GM19351 (cell line): ENCODE measurements at regions not wholly inside any gene's neighbourhood (a gene's known extent, or its start where the extent isn't known, plus 50 kb on each side); places are given as distances from the start of the nearest gene placed in this dataset.

Source experiments
- ATAC-seq: cut with Tn5 transposase; IDR thresholded peaks from one replicate; pipeline ENCODE4 v1.9.1; 2021; ENCODE audit warnings: mild to moderate bottlenecking, moderate library complexity; ENCODE audit not compliant: unreplicated experiment

GRCh38 chr13:79681069-79681468 is 200.1 kb downstream of the NDFIP2 start:
- no peak for ATAC-seq

GRCh38 chr13:79680485-79680884 is 199.5 kb downstream of the NDFIP2 start:
- ATAC-seq = no peak

GRCh38 chr13:79679334-79679733 is 198.4 kb downstream of the NDFIP2 start:
- ATAC-seq = peak; percentile 70

GRCh38 chr13:79678100-79678499 is 197.1 kb downstream of the NDFIP2 start:
- no peak for ATAC-seq

- ATAC-seq = no peak
Measured at GRCh38 chr13:79675931-79676660, 195.1 kb downstream of the NDFIP2 start.

- no peak for ATAC-seq
Measured at GRCh38 chr13:79674765-79675515, 194.0 kb downstream of the NDFIP2 start.

GRCh38 chr13:79673993-79674377 is 193.0 kb downstream of the NDFIP2 start:
- ATAC-seq = no peak

- no peak for ATAC-seq
Measured at GRCh38 chr13:79673310-79673992, 192.5 kb downstream of the NDFIP2 start.

GRCh38 chr13:79671420-79671819 is 190.5 kb downstream of the NDFIP2 start:
- ATAC-seq = no peak

- no peak for ATAC-seq
Measured at GRCh38 chr13:79668201-79668752, 187.3 kb downstream of the NDFIP2 start.

GRCh38 chr13:79667771-79668170 is 186.8 kb downstream of the NDFIP2 start:
- no peak for ATAC-seq

GRCh38 chr13:79663977-79664636 is 183.2 kb downstream of the NDFIP2 start:
- no peak for ATAC-seq

- no peak for ATAC-seq
Measured at GRCh38 chr13:79663435-79663834, 182.5 kb downstream of the NDFIP2 start.

- no peak for ATAC-seq
Measured at GRCh38 chr13:79662882-79663281, 181.9 kb downstream of the NDFIP2 start.

GRCh38 chr13:79660361-79660760 is 179.4 kb downstream of the NDFIP2 start:
- peak; percentile 86 for ATAC-seq

GRCh38 chr13:79659121-79659521 is 178.2 kb downstream of the NDFIP2 start:
- ATAC-seq = no peak

- ATAC-seq = no peak
Measured at GRCh38 chr13:79658333-79658975, 177.5 kb downstream of the NDFIP2 start.

GRCh38 chr13:79655509-79655908 is 174.6 kb downstream of the NDFIP2 start:
- ATAC-seq = no peak

- no peak for ATAC-seq
Measured at GRCh38 chr13:79654520-79654919, 173.6 kb downstream of the NDFIP2 start.

GRCh38 chr13:79650688-79651087 is 169.7 kb downstream of the NDFIP2 start:
- ATAC-seq = no peak
